OCI-LY3 (cell line): ENCODE measurements at regions not wholly inside any gene's neighbourhood (a gene's known extent, or its start where the extent isn't known, plus 50 kb on each side); places are given as distances from the start of the nearest gene placed in this dataset.

Experiments used
- H2AFZ ChIP-seq: fragments of 200-600, 300-600 bp; shearing (Covaris generic); 2 replicates; pipeline ENCODE4 v1.6.0; 2014; ENCODE audit warnings: antibody characterized with exemption, low read depth, low read length
- H3K27ac ChIP-seq: fragments of 200-600, 300-600 bp; sonication (generic); 2 replicates; pipeline ENCODE4 v1.5.1; 2014; ENCODE audit warnings: mild to moderate bottlenecking, low read length, moderate library complexity, mixed read lengths
- H3K27me3 ChIP-seq: fragments of 200-600, 300-600 bp; sonication (generic); 2 replicates; pipeline ENCODE4 v1.6.1; 2014; ENCODE audit warnings: low read depth, low read length, mixed read lengths
- H3K36me3 ChIP-seq: fragments of 200-600, 300-600 bp; sonication (generic); replicated peaks from 2 replicates; pipeline ENCODE3; 2014; ENCODE audit warnings: low read depth, low read length, mixed read lengths
- H3K4me1 ChIP-seq: fragments of 300-600, 200-600 bp; sonication (generic); 2 replicates; pipeline ENCODE4 v1.6.1; 2014; ENCODE audit warnings: low read length, mixed read lengths
- H3K4me2 ChIP-seq: fragments of 200-600, 300-600 bp; sonication (generic); 2 replicates; pipeline ENCODE4 v1.6.1; 2014; ENCODE audit warnings: low read length, mixed read lengths
- H3K4me3 ChIP-seq: fragments of 300-600, 200-600 bp; sonication (generic); 2 replicates; pipeline ENCODE4 v1.5.1; 2014; ENCODE audit warnings: antibody characterized with exemption, mild to moderate bottlenecking, low read length, moderate library complexity
- H3K79me2 ChIP-seq: fragments of 300-600, 200-600 bp; shearing (Covaris generic); 2 replicates; pipeline ENCODE4 v1.6.1; 2014; ENCODE audit warnings: mild to moderate bottlenecking, low read length, mixed read lengths
- H3K9ac ChIP-seq: fragments of 300-600, 200-600 bp; shearing (Covaris generic); 2 replicates; pipeline ENCODE4 v1.6.0; 2014; ENCODE audit warnings: mild to moderate bottlenecking, low read length, moderate library complexity
- H3K9me3 ChIP-seq: fragments of 200-600, 300-600 bp; shearing (Covaris generic); 2 replicates; pipeline ENCODE4 v1.6.1; 2014; ENCODE audit warnings: low read length, mixed read lengths; ENCODE audit not compliant: insufficient read depth
- H4K20me1 ChIP-seq: fragments of 200-600, 300-600 bp; sonication (generic); 2 replicates; pipeline ENCODE4 v1.6.1; 2016; ENCODE audit warnings: low read length, mixed read lengths; ENCODE audit not compliant: insufficient read depth
- EZH2phosphoT487 ChIP-seq: fragments of 200-600 bp; shearing (Covaris generic); IDR thresholded peaks from 2 replicates; pipeline ENCODE4 v1.6.1; 2018; ENCODE audit warnings: antibody characterized with exemption, mixed run types, low read depth
- TF ChIP-seq, protein P1 (sequence below): fragments of 200-600, 300-600 bp; sonication (generic); IDR thresholded peaks from 2 replicates; pipeline ENCODE4 v1.5.1; 2014; ENCODE audit warnings: antibody characterized with exemption, low read length, low read depth

DNA sequence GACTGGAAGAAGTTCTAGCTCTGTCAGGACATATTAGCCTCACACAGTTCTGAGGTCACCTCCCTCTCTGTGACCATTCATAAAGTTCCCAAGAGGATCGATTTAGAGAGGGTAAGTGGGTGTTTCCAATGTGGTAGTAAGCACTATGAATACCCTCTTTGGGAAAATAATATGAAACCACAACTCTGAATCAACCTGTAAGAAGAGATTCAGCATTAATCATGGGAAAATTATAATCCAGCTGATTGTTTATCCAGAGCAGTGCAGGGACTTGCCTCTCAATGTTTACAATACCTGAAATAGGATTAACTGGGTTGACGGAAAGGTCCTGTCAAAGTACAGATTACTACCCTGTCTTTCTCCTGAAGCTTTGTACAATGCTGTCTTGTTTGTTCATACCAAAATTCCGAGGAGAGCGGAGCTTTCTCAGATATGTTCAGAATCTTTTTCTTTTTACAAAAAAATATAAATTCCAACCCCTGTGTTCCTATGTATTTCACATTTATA lies 302.9 kb upstream of the DPPA4 start:
- TF ChIP-seq EZH2phosphoT487: no peak
- TF ChIP-seq, protein P1, sequence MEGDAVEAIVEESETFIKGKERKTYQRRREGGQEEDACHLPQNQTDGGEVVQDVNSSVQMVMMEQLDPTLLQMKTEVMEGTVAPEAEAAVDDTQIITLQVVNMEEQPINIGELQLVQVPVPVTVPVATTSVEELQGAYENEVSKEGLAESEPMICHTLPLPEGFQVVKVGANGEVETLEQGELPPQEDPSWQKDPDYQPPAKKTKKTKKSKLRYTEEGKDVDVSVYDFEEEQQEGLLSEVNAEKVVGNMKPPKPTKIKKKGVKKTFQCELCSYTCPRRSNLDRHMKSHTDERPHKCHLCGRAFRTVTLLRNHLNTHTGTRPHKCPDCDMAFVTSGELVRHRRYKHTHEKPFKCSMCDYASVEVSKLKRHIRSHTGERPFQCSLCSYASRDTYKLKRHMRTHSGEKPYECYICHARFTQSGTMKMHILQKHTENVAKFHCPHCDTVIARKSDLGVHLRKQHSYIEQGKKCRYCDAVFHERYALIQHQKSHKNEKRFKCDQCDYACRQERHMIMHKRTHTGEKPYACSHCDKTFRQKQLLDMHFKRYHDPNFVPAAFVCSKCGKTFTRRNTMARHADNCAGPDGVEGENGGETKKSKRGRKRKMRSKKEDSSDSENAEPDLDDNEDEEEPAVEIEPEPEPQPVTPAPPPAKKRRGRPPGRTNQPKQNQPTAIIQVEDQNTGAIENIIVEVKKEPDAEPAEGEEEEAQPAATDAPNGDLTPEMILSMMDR: no peak
- H3K9ac ChIP-seq: no peak overlapping the region

DNA sequence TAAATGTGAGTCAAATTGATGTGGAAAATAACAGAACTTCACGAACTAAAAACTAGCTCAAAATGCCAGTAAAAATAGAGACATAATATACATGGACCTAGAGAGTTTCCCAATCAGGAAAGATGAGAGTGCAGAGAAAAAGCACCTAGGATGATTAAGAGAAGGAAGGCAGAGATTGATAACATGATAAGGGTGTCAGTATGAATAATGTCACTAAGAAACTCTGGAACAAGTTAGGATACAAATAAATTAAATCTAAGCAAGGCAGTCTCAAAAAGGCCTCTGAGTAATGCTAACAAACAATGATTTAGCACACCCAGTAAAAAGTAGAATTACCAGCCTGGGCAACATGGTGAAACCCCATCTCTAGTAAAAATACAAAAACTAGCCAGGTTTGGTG lies 304.7 kb upstream of the DPPA4 start:
- Histone ChIP-seq H3K79me2 (no peaks in the 10 kb centered on the region), H4K20me1 (no peaks in the 10 kb centered on the region), H3K27ac (no peak overlapping the region), H3K4me3 (no peak overlapping the region), H3K9ac (no peak overlapping the region), H3K36me3 (no peaks in the 10 kb centered on the region), H3K4me1 (no peaks in the 10 kb centered on the region), H3K9me3 (no peaks in the 10 kb centered on the region), H3K27me3 (no peaks in the 10 kb centered on the region), H3K4me2 (no peak overlapping the region), H2AFZ (no peak overlapping the region)
- no peak for TF ChIP-seq EZH2phosphoT487
- TF ChIP-seq, protein P1: no peak

More for the DNA sequence above, 302.9 kb upstream of the DPPA4 start:
- H3K27ac ChIP-seq: no peak overlapping the region
- no peaks in the 10 kb centered on the region for H4K20me1 ChIP-seq
- no peak overlapping the region for H3K4me2 ChIP-seq
- no peak overlapping the region for H3K4me3 ChIP-seq
- no peaks in the 10 kb centered on the region for H3K79me2 ChIP-seq
- H3K9me3 ChIP-seq: no peaks in the 10 kb centered on the region
- H3K4me1 ChIP-seq: no peaks in the 10 kb centered on the region
- no peaks in the 10 kb centered on the region for H3K36me3 ChIP-seq
- no peaks in the 10 kb centered on the region for H3K27me3 ChIP-seq
- no peak overlapping the region for H2AFZ ChIP-seq

DNA sequence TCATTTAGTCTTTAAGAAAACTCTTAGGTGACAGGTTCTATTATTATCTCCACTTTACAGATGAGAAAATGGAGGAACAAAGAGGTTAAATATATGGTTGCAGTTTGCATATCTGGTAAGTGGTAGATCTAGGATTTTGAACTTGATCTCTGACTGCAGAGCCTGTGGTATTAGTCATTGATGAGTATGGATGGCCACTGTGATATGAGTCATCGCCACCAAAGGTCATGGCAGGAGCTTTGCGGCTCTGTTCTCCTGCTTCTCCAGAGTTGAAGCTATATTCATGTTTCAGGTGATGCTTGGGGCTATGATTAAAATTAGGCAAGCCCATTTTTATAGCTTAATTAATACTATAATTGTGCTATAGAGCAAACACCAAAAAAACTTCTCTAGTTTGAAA lies 306.2 kb upstream of the DPPA4 start:
- no peak overlapping the region for H2AFZ ChIP-seq
- no peak for TF ChIP-seq EZH2phosphoT487
- TF ChIP-seq, protein P1: no peak
- no peaks in the 10 kb centered on the region for H3K9me3 ChIP-seq
- no peak overlapping the region for H3K4me2 ChIP-seq
- no peaks in the 10 kb centered on the region for H3K4me1 ChIP-seq
- no peak overlapping the region for H3K9ac ChIP-seq
- no peaks in the 10 kb centered on the region for H3K27me3 ChIP-seq
- no peaks in the 10 kb centered on the region for H3K36me3 ChIP-seq
- H3K79me2 ChIP-seq: no peaks in the 10 kb centered on the region
- H3K4me3 ChIP-seq: no peak overlapping the region
- no peak overlapping the region for H3K27ac ChIP-seq
- no peaks in the 10 kb centered on the region for H4K20me1 ChIP-seq

DNA sequence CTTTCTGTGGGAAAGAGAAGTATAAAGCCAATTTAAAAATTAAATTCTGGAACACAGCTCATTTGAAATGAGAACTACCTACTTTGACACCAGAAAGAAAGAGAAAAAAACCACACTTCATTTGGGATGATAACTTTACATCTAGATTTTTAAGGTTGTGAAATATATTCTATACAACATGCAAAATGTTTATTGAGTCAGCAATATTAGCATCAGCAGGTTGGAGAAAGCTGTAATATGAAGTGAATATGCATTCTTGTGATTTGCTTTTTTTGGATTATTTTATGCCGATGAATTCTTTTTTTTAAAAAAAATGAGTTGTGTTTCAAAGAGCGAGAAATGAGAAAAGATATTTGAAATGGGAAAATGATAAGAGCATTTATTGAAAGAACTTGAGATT lies 307.0 kb upstream of the DPPA4 start:
- no peak overlapping the region for H3K4me2 ChIP-seq
- H3K27ac ChIP-seq: no peak overlapping the region

More for the DNA sequence above, 307.0 kb upstream of the DPPA4 start:
- Histone ChIP-seq H3K4me3 (no peak overlapping the region), H4K20me1 (no peaks in the 10 kb centered on the region), H3K79me2 (no peaks in the 10 kb centered on the region), H3K27me3 (no peaks in the 10 kb centered on the region), H2AFZ (no peak overlapping the region), H3K9ac (no peak overlapping the region), H3K4me1 (no peaks in the 10 kb centered on the region), H3K9me3 (no peaks in the 10 kb centered on the region), H3K36me3 (no peaks in the 10 kb centered on the region)
- TF ChIP-seq, protein P1: no peak
- TF ChIP-seq EZH2phosphoT487: no peak
